ENCODE measurements at regions not wholly inside any gene's neighbourhood (a gene's known extent, or its start where the extent isn't known, plus 50 kb on each side); places are given as distances from the start of the nearest gene placed in this dataset.

DNA sequence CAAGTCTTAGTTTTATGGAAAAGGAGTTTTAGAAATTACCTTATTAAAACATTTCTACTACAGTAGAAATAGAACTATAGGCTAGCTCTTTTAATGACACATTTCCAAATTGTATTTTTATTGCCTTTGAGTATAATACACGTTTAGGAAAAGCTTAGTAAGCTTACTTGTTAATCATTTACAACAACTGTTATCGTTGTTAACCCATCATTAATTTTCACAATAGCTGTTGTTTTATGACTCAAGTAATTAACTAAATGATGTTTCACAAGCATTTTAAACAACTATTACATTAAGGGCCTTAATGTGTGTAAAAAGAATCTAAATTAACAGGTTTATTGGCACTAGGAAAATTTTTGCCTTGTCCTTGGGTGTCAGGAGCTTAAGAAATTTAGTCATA, 120.5 kb upstream of the THRB start:
- no peak for TF ChIP-seq CTCF (conservative IDR thresholded peaks at IDR 0.05)
- TF ChIP-seq ZFX (IDR thresholded peaks at IDR 0.05), result no peak

Measured in C4-2B (cell line).